GM10266 (cell line): ENCODE measurements at regions not wholly inside any gene's neighbourhood (a gene's known extent, or its start where the extent isn't known, plus 50 kb on each side); places are given as distances from the start of the nearest gene placed in this dataset.

Source experiments
- DNase-seq: peaks from one replicate; pipeline ENCODE4 v3.0.0; 2012; ENCODE audit errors: extremely low spot score
- CTCF ChIP-seq: IDR thresholded peaks from 2 replicates; pipeline ENCODE4 v1.5.1; 2012; ENCODE audit warnings: mild to moderate bottlenecking, low read depth; ENCODE audit not compliant: control insufficient read depth, insufficient read depth; ENCODE audit errors: missing control alignments

GRCh38 chr18:71471963-71472725, 1072.0 kb downstream of the CBLN2 start:
- no peak for TF ChIP-seq CTCF
- DNase-seq = no peak

- no peak for DNase-seq
- TF ChIP-seq CTCF = no peak
These were observed 1087.9 kb downstream of the CBLN2 start for GRCh38 chr18:71456206-71456605.

- DNase-seq = no peak
These were observed 1093.9 kb downstream of the CBLN2 start for GRCh38 chr18:71450257-71450656.

GRCh38 chr18:71443706-71444480, 1100.2 kb downstream of the CBLN2 start:
- DNase-seq = no peak
- no peak for TF ChIP-seq CTCF

More at GRCh38 chr18:71450257-71450656, 1093.9 kb downstream of the CBLN2 start:
- TF ChIP-seq CTCF = no peak

GRCh38 chr18:71442731-71443141, 1101.4 kb downstream of the CBLN2 start:
- DNase-seq = no peak
- no peak for TF ChIP-seq CTCF

- no peak for DNase-seq
- TF ChIP-seq CTCF = no peak
These were observed 1103.0 kb downstream of the CBLN2 start for GRCh38 chr18:71441156-71441555.

GRCh38 chr18:71437511-71437910, 1106.6 kb downstream of the CBLN2 start:
- no peak for DNase-seq

More at GRCh38 chr18:71437511-71437910, 1106.6 kb downstream of the CBLN2 start:
- TF ChIP-seq CTCF = no peak
